A549 (cell line): ENCODE measurements at regions not wholly inside any gene's neighbourhood (a gene's known extent, or its start where the extent isn't known, plus 50 kb on each side); places are given as distances from the start of the nearest gene placed in this dataset.

Source experiments
- ATAC-seq, 2 experiments: fragments of 200-7000 bp in 1 of 2; fragments of >200 bp in 1 of 2; cut with Nextera tagmentation in 1 of 2; cut with Tn5 transposase in 1 of 2; 3 replicates each; pipeline versions ENCODE4 v1.8.0 to v1.9.1; 2018 to 2020; ENCODE audit warnings: mild to moderate bottlenecking in 1 of 2, moderate library complexity in 1 of 2
- CTCF ChIA-PET: fragments of 300-600 bp; sonication (Branson Sonifier 250); formaldehyde crosslinking; extraction: SDS; loops from one replicate; lab custom pipeline; 2021; ENCODE audit warnings: antibody characterized with exemption, inconsistent platforms; lab: Yijun Ruan, JAX
- POLR2A ChIA-PET: fragments of 350-600 bp; formaldehyde crosslinking; extraction: SDS; loops from one replicate; lab custom pipeline; 2021; ENCODE audit warnings: antibody characterized with exemption, inconsistent platforms; lab: Yijun Ruan, JAX
- DNase-seq, 2 experiments: peaks; one replicate each; pipeline versions ENCODE4 v3.0.0 to v3.0.0-alpha.2; 2011 to 2016; ENCODE audit warnings: low read depth in 1 of 2, low spot score in 1 of 2
- FAIRE-seq: peaks from 2 replicates; lab custom pipeline; 2011; peaks lifted over from hg19 to GRCh38; lab: Jason Lieb, UNC
- H3K27ac ChIP-seq, 2 experiments: fragments of >200 bp; sonication (Bioruptor Twin); formaldehyde crosslinking; 3 replicates each; pipeline ENCODE4 v1.5.1; 2016 to 2017
- H3K4me1 ChIP-seq: fragments of >200 bp; sonication (Bioruptor Twin); formaldehyde crosslinking; 3 replicates; pipeline ENCODE4 v1.6.1; 2016
- H3K4me2 ChIP-seq: fragments of >200 bp; sonication (Bioruptor Twin); formaldehyde crosslinking; 3 replicates; pipeline ENCODE4 v1.6.1; 2016
- H3K4me3 ChIP-seq: fragments of >200 bp; sonication (Bioruptor Twin); formaldehyde crosslinking; 3 replicates; pipeline ENCODE4 v1.5.1; 2016
- H3K9me3 ChIP-seq: fragments of >200 bp; sonication (Bioruptor Twin); formaldehyde crosslinking; 3 replicates; pipeline ENCODE4 v1.6.1; 2016
- BCL3 ChIP-seq: fragments of >200 bp; sonication (Bioruptor Twin); formaldehyde crosslinking; IDR thresholded peaks from 3 replicates; pipeline ENCODE4 v1.6.1; 2016
- CBX8 ChIP-seq: fragments of 200-600 bp; sonication (generic); IDR thresholded peaks from 2 replicates; pipeline ENCODE4 v1.6.1; 2016
- CHD2 ChIP-seq: fragments of 150-350 bp; IDR thresholded peaks from 2 replicates; pipeline ENCODE4 v1.6.1; 2014; ENCODE audit warnings: low read length; ENCODE audit not compliant: partially characterized antibody
- EP300 ChIP-seq, 2 experiments: fragments of >200 bp; sonication (Bioruptor Twin); formaldehyde crosslinking; IDR thresholded peaks; 2 replicates in 1 of 2; 3 replicates in 1 of 2; pipeline ENCODE4 v1.6.1; 2016 to 2017
- GATA3 ChIP-seq: IDR thresholded peaks from 2 replicates; pipeline ENCODE4 v1.6.1; 2012; ENCODE audit warnings: borderline replicate concordance
- HDAC2 ChIP-seq: fragments of 200-600 bp; sonication (generic); IDR thresholded peaks from 2 replicates; pipeline ENCODE4 v1.6.1; 2016
- HOXB13 ChIP-seq: fragments of 250-450 bp; sonication (Bioruptor Pico); IDR thresholded peaks from 2 replicates; pipeline ENCODE4 v1.5.0; 2020; ENCODE audit warnings: low read depth, mild to moderate bottlenecking, moderate library complexity
- HOXB5 ChIP-seq: fragments of 250-450 bp; sonication (Bioruptor Pico); IDR thresholded peaks from 2 replicates; pipeline ENCODE4 v1.5.0; 2020; ENCODE audit warnings: mild to moderate bottlenecking, moderate library complexity
- MAFK ChIP-seq: fragments of 450-650 bp; IDR thresholded peaks from 2 replicates; pipeline ENCODE4 v1.6.1; 2014; ENCODE audit not compliant: partially characterized antibody
- NR3C1 ChIP-seq: fragments of >200 bp; sonication (Bioruptor Twin); formaldehyde crosslinking; IDR thresholded peaks from 3 replicates; pipeline ENCODE4 v1.6.1; 2017
- PHF8 ChIP-seq: fragments of 200-600 bp; sonication (generic); IDR thresholded peaks from 2 replicates; pipeline ENCODE4 v1.6.1; 2016; ENCODE audit warnings: low read depth, mild to moderate bottlenecking, antibody characterized with exemption, moderate library complexity, borderline replicate concordance
- POLR2A ChIP-seq: IDR thresholded peaks from 2 replicates; pipeline ENCODE4 v1.6.1; 2012; ENCODE audit warnings: mild to moderate bottlenecking, low read length
- POLR2AphosphoS2 ChIP-seq: conservative IDR thresholded peaks from 2 replicates; pipeline ENCODE4 v1.6.1; 2012; ENCODE audit warnings: low read length, improper control_type of control experiment, inconsistent platforms
- RAD21 ChIP-seq, 2 experiments: fragments of >200 bp in 1 of 2; sonication (Bioruptor Twin) in 1 of 2; formaldehyde crosslinking in 1 of 2; IDR thresholded peaks in 1 of 2; conservative IDR thresholded peaks in 1 of 2; 2 replicates in 1 of 2; 3 replicates in 1 of 2; pipeline ENCODE4 v1.6.1; 2012 to 2018; ENCODE audit warnings: inconsistent platforms in 1 of 2
- RARB ChIP-seq: fragments of 250-450 bp; sonication (Bioruptor Pico); IDR thresholded peaks from 2 replicates; pipeline ENCODE4 v1.8.0; 2021; ENCODE audit warnings: mild to moderate bottlenecking, moderate library complexity
- SMC3 ChIP-seq: fragments of >200 bp; sonication (Bioruptor Twin); formaldehyde crosslinking; IDR thresholded peaks from 3 replicates; pipeline ENCODE4 v1.6.1; 2018; ENCODE audit warnings: inconsistent platforms
- TFCP2L1 ChIP-seq: fragments of 250-450 bp; sonication (Bioruptor Pico); IDR thresholded peaks from 2 replicates; pipeline ENCODE4 v1.5.0; 2021; ENCODE audit warnings: mild to moderate bottlenecking
- USF2 ChIP-seq: fragments of 450-650 bp; IDR thresholded peaks from 2 replicates; pipeline ENCODE4 v1.6.1; 2014; ENCODE audit warnings: antibody characterized with exemption
- ZC3H11A ChIP-seq: fragments of 450-650 bp; IDR thresholded peaks from 2 replicates; pipeline ENCODE4 v1.6.1; 2014; ENCODE audit warnings: antibody characterized with exemption, mild to moderate bottlenecking
- ZNF302 ChIP-seq: fragments of 250-450 bp; sonication (Bioruptor Pico); IDR thresholded peaks from 2 replicates; pipeline ENCODE4 v1.9.0; 2021; ENCODE audit warnings: inconsistent platforms, mild to moderate bottlenecking, moderate library complexity
- WGBS: methylation state at CpG from one replicate; pipeline ENCODE4 v1.1.6; 2017; ENCODE audit errors: missing lambda C conversion rate; 5-methylcytosine and 5-hydroxymethylcytosine counted together
- TF ChIP-seq, protein P1 (sequence below): fragments of 150-350 bp; IDR thresholded peaks from 2 replicates; pipeline ENCODE4 v1.6.1; 2014; ENCODE audit warnings: low read depth, mild to moderate bottlenecking, low read length
- TF ChIP-seq, protein P2 (sequence below): fragments of >200 bp; sonication (Bioruptor Twin); formaldehyde crosslinking; IDR thresholded peaks from 2 replicates; pipeline ENCODE4 v1.6.1; 2016

DNA sequence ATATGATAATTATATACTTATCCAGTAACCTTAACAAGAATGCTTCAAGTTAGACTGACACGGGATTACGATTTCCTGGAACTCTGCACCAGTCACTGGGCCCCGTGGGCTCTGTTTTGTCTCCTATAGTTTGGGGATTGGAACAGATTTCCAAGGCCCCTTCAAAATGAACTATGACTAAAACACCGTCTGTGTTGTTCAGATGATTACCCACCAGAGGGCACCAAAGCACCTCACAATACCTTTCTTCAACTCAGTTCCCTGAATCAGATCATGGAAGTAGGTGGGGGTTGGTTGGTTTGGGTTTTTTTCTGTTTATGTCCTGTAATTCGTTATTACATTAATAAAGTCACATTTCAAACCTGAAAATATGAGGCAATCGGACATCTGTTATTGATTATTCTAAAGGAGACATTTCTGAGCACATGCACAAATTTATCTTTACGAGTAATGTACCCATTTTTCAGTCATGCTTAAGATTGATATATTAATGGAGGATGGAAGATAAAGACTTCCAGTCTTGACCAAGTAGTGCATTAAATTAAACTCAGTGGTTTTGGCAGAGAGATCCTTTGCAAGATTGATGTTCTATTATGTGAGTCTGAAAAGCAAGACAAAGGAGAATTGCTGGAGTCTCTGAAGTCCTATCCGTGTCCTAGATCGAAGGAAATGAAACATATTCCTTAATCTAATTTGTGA, 112.0 kb upstream of the COL21A1 start (continued):
- TF ChIP-seq SMC3 (peak; percentile 83), PHF8 (no peak), ZC3H11A (no peak)
- TF ChIP-seq, all 56 proteins: peak for 3

- ChIA-PET CTCF (interaction anchor here (0.7 to 1.3 kb wide), 5 partner anchors 10 to 236 kb away, joined by 3 to 9 read pairs (median 5); no protein-coding TSS in a partner anchor), POLR2A (no interaction called here)
- peaks cover 10% of the 10 kb centered on the region; the same call in 2 of the 3 replicates for H3K9me3 ChIP-seq
- TF ChIP-seq, protein P1, sequence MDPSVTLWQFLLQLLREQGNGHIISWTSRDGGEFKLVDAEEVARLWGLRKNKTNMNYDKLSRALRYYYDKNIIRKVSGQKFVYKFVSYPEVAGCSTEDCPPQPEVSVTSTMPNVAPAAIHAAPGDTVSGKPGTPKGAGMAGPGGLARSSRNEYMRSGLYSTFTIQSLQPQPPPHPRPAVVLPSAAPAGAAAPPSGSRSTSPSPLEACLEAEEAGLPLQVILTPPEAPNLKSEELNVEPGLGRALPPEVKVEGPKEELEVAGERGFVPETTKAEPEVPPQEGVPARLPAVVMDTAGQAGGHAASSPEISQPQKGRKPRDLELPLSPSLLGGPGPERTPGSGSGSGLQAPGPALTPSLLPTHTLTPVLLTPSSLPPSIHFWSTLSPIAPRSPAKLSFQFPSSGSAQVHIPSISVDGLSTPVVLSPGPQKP = no peak
- TF ChIP-seq MAFK = peak; percentile 32
- DNase-seq (no peak), FAIRE-seq (no peak), ATAC-seq (no peak)
- no peaks in the 10 kb centered on the region for H3K4me1 ChIP-seq
- WGBS = 48% methylated on average over 6 of the region's 6 CpGs
- no peak overlapping the region for H3K4me2 ChIP-seq
- H3K27ac ChIP-seq = no peak overlapping the region
- no peak overlapping the region for H3K4me3 ChIP-seq
Measured at GRCh38 chr6:56357616-56358373, 110.4 kb upstream of the COL21A1 start.

DNA sequence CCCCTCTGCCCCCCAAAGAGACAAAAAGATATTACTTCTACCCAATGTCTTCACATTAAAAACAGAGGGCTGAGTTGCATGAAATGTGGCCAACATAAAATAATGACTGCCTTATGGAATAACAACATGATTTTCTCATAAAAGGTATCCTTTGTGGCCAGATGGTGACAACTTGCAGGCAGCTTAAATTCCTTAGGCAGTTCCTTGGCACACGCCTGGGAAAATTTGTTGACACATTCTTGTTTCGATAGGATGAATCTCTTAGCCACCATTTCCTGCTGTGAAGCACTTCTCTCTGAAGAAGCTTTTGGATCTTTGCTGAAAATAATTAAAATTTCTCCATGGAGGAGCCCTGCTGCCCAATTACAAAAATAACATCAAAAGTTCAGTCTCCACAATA, 109.0 kb upstream of the COL21A1 start:
- Histone ChIP-seq H3K4me3 (no peak overlapping the region), H3K4me2 (no peak overlapping the region), H3K9me3 (peaks cover 10% of the 10 kb centered on the region; the same call in 2 of the 3 replicates), H3K4me1 (no peaks in the 10 kb centered on the region), H3K27ac (no peak overlapping the region)
- FAIRE-seq = no peak
- WGBS = 22% methylated on average over 2 of the region's 2 CpGs
- POLR2A ChIA-PET = no interaction called here
- DNase-seq = no peak
- CTCF ChIA-PET = interaction anchor here (0.8 to 1.1 kb wide), 3 partner anchors 42 to 239 kb away, joined by 3 read pairs; no protein-coding TSS in a partner anchor
- ATAC-seq = no peak
- TF ChIP-seq POLR2AphosphoS2 (no peak), USF2 (no peak), ZNF302 (CRISPR knock-in tag) (no peak), HOXB5 (no peak), NR3C1 (no peak), HOXB13 (CRISPR knock-in tag) (no peak), HDAC2 (no peak), CHD2 (no peak), PHF8 (no peak), SMC3 (no peak), TFCP2L1 (CRISPR knock-in tag) (no peak), RARB (CRISPR knock-in tag) (no peak), EP300 (IDR thresholded peaks at IDR 0.05) (no peak), GATA3 (no peak), CBX8 (no peak), POLR2A (no peak), BCL3 (no peak), RAD21 (conservative IDR thresholded peaks at IDR 0.05 in 1 of 2, IDR thresholded peaks at IDR 0.05 in 1 of 2) (no peak)
- TF ChIP-seq, protein P2, sequence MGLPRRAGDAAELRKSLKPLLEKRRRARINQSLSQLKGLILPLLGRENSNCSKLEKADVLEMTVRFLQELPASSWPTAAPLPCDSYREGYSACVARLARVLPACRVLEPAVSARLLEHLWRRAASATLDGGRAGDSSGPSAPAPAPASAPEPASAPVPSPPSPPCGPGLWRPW = no peak
- TF ChIP-seq, protein P1 = no peak
